ENCODE measurements at regions not wholly inside any gene's neighbourhood (a gene's known extent, or its start where the extent isn't known, plus 50 kb on each side); places are given as distances from the start of the nearest gene placed in this dataset.

GRCh38 chr3:107981471-107982111 lies 109.2 kb downstream of the CD47 start:
- Histone ChIP-seq H3K36me3 (no peaks in the 10 kb centered on the region), H3K27ac (replicated peaks) (peak overlapping the region; percentile 77), H3K9me3 (replicated peaks) (no peaks in the 10 kb centered on the region), H3K4me3 (no peak overlapping the region), H3K27me3 (ENCODE audit: low read depth) (no peaks in the 10 kb centered on the region), H3K4me1 (peaks cover 52% of the 10 kb centered on the region)
- TF ChIP-seq CTCF (IDR thresholded peaks at IDR 0.05; ENCODE audit: borderline replicate concordance) = no peak
- DNase-seq = peak; percentile 61
- intact Hi-C loops (cut with micrococcal nuclease) = no loop called here

DNA sequence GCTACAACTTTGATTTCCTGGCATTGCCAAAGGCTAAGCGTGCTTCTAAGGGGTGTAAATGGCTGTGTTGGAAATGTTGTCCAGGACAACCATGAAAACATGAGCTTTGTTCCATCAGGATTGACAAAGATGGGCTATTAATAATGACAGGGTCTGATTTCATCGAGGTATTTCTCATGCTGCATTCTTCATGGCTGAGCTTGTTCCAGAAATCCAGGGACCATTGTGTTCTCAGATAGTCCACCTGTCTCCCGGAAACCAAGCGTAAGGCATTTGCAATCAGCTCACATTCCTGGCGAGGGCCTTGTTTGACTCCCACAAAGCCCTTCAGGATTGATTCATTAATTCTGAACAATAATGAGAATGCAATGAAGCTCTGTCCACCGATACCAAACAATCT lies 111.3 kb downstream of the CD47 start:
- H3K9me3 ChIP-seq (replicated peaks) = no peaks in the 10 kb centered on the region
- TF ChIP-seq CTCF (IDR thresholded peaks at IDR 0.05; ENCODE audit: borderline replicate concordance) = no peak
- intact Hi-C loops (cut with micrococcal nuclease) = no loop called here
- peaks cover 41% of the 10 kb centered on the region for H3K4me1 ChIP-seq
- no peak for DNase-seq
- H3K4me3 ChIP-seq = no peak overlapping the region
- peak overlapping the region; percentile 43 for H3K27ac ChIP-seq (replicated peaks)
- no peaks in the 10 kb centered on the region for H3K36me3 ChIP-seq
- no peaks in the 10 kb centered on the region for H3K27me3 ChIP-seq (ENCODE audit: low read depth)

GRCh38 chr3:107978131-107979055 lies 112.4 kb downstream of the CD47 start:
- H3K4me1 ChIP-seq = peaks cover 41% of the 10 kb centered on the region
- DNase-seq = no peak
- intact Hi-C loops (cut with micrococcal nuclease) = no loop called here
- no peaks in the 10 kb centered on the region for H3K27me3 ChIP-seq (ENCODE audit: low read depth)
- no peak overlapping the region for H3K4me3 ChIP-seq
- no peaks in the 10 kb centered on the region for H3K9me3 ChIP-seq (replicated peaks)
- H3K36me3 ChIP-seq = no peaks in the 10 kb centered on the region
- TF ChIP-seq CTCF (IDR thresholded peaks at IDR 0.05; ENCODE audit: borderline replicate concordance) = no peak
- H3K27ac ChIP-seq (replicated peaks) = peak overlapping the region; percentile 35

DNA sequence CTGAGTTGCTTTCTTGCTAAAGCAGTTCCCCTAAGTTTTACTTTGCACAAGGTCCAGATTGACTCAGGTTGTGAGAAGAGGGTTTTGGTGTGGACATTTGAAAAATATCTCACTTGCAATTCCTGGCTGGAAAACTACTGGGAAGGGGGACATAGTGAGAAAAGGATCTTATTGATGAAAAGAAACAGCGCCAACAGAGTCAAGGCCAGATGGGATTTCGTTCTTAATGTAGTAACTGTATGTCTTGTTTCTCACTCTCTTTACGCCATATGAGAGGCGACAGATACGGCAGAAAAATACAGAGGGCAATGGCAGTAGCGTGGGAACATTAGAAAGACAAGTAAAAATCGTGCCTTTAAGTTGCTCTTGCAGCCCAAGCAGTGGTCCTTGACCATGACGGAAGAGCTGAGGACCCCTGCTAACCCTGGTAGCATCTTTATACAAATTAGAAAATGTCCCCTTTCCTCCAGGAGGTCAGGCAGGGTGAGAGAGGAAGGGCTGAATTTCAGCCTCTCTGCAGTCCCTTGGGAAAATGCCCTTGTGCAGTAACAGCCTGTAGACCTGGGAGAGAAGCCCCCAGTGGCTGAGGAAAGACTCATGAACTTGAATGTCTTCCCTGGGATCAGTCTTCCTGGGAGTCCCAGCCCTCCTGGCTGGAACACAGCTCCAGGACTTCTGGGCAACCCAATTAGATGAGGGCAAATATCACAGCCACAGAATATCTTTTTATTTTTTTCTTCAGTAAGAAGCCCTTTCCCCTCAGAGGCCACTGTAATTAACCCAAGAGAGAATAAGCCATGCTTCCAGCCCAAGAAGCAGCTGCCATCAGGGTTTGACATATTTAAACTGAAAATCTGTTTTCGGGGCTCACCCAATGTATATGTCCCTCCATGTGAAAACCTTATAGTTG lies 113.4 kb downstream of the CD47 start:
- no peak for TF ChIP-seq CTCF (IDR thresholded peaks at IDR 0.05; ENCODE audit: borderline replicate concordance)
- H3K27me3 ChIP-seq (ENCODE audit: low read depth) = no peaks in the 10 kb centered on the region
- no peak for DNase-seq
- no peak overlapping the region for H3K27ac ChIP-seq (replicated peaks)
- H3K9me3 ChIP-seq (replicated peaks) = no peaks in the 10 kb centered on the region
- no peaks in the 10 kb centered on the region for H3K36me3 ChIP-seq
- H3K4me1 ChIP-seq = peaks cover 41% of the 10 kb centered on the region
- intact Hi-C loops (cut with micrococcal nuclease) = no loop called here
- H3K4me3 ChIP-seq = no peak overlapping the region

GRCh38 chr3:107976202-107976800 lies 114.5 kb downstream of the CD47 start:
- intact Hi-C loops (cut with micrococcal nuclease) = no loop called here
- no peaks in the 10 kb centered on the region for H3K36me3 ChIP-seq
- no peak for DNase-seq
- no peak overlapping the region for H3K4me3 ChIP-seq
- no peaks in the 10 kb centered on the region for H3K9me3 ChIP-seq (replicated peaks)
- no peak for TF ChIP-seq CTCF (IDR thresholded peaks at IDR 0.05; ENCODE audit: borderline replicate concordance)
- H3K27me3 ChIP-seq (ENCODE audit: low read depth) = no peaks in the 10 kb centered on the region
- H3K27ac ChIP-seq (replicated peaks) = no peak overlapping the region
- H3K4me1 ChIP-seq = peaks cover 33% of the 10 kb centered on the region
